HG03571 (cell line): ENCODE measurements at regions not wholly inside any gene's neighbourhood (a gene's known extent, or its start where the extent isn't known, plus 50 kb on each side); places are given as distances from the start of the nearest gene placed in this dataset.

Experiments used
- ATAC-seq: cut with Tn5 transposase; IDR thresholded peaks from one replicate; pipeline ENCODE4 v1.9.1; 2021; ENCODE audit not compliant: unreplicated experiment

GRCh38 chr15:39358441-39359041, 222.3 kb upstream of the THBS1 start:
- ATAC-seq, result no peak

GRCh38 chr15:39359771-39360170, 221.1 kb upstream of the THBS1 start:
- ATAC-seq, result no peak

- ATAC-seq, result no peak
Measured at GRCh38 chr15:39360452-39360851, 220.4 kb upstream of the THBS1 start.

DNA sequence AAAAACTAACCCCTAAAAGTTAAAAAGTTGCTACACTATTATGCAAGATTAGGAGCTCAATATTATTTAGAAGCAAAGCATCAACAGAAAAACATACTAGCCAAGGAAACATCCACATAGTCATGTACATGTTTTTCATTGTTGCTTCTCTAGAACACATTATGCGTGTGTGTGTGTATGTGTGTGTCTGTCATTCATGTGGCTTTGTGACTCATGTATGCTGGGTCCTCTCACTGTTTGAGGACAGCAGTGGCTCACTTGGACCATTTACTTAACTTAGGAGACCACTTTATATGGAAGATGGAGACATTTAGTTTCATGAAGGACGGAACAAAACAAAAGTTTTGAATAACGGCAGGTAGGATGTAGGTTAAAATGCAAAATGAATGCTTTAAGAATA, 219.4 kb upstream of the THBS1 start:
- ATAC-seq, result no peak

DNA sequence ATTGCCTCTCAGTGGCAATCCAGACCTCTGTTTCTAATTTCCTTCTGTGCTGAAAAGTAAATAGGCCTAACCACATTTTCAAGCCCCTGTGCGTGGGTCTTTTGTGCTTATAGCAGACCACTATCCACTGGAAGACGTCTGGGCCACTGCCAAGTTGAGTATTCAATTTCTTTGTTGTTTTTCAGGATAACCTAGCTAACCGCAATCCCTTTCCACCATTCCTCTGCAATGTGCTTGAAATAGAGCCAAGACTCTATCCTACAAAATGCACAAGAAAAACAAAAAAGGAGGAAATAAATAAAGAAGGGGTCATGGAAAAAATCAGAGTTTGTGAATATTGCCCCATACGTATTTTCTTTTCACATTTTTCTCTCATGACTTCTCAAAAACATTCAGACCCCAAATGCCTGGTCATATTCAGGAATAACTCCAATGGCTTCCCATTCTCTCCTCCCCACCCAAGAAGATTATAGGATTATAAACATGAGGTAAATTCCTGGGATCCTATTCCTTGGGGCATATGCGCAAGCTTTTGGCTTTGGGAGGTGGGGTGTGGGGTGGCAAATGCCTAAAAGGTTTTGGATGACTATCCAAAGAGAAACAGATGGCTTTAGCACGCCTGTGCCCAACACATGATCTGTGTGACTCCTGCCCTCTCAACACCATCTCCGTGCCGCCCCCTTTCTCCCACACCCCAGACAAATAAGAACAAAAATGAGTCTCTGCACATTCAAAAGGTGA, 217.9 kb upstream of the THBS1 start:
- ATAC-seq, result no peak

GRCh38 chr15:39363761-39364586, 216.9 kb upstream of the THBS1 start:
- ATAC-seq, result no peak

GRCh38 chr15:39364721-39365120, 216.2 kb upstream of the THBS1 start:
- no peak for ATAC-seq

DNA sequence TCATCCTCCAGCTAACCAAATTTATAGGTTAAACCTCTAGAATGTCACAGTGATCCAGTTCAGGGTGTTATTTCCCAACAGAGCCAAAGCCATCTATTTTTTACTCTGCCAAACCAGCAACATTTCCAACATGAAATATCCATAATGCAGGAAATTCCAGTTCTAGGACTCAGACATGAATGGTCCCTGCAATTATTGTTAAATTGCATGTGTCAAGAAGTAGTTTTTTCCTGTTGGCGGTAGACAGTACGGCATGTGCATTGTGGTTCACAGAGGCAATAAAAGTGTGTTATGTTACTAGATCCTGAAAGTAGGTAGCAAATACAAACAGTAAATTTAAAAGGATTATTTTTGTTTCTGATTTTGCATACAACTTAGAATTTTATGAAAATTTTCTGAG, 215.7 kb upstream of the THBS1 start:
- ATAC-seq, result no peak

DNA sequence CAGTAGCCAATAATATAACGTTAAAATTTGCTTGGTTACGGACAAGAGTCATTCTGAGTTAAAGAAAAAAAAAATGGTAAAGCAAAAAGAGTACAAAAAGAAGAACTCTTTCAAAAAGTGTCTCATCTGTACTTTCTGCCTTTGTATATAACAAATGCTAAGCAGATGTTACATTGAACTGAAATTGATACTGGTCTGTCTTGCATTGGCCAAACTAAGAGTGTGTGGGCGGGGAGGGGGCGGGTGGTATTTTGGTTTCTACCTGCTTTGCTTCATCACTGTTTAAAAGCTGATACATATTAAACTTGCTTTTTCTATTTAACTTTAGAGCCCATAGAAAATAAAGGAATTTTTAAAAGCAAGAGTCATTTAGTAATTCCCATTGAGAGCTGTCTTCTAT, 215.0 kb upstream of the THBS1 start:
- no peak for ATAC-seq

DNA sequence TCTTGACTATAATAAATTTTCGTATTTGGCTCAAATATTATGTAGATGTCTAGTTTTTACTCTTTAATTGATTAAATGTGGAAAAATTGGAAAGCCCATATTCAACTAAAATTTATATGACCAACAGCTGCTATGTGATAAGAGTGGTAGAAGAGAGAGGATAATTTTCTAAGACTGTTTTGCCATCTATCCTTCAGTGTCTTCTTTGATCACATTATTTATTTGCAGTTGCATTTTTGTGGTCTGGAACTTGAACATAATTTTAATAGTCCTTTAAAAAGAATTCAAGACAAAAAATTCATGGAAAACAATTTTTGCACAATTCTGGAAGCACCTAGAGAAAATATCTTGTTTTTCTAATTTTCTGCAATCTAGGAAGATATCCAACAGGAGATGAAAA, 213.3 kb upstream of the THBS1 start:
- ATAC-seq, result no peak

DNA sequence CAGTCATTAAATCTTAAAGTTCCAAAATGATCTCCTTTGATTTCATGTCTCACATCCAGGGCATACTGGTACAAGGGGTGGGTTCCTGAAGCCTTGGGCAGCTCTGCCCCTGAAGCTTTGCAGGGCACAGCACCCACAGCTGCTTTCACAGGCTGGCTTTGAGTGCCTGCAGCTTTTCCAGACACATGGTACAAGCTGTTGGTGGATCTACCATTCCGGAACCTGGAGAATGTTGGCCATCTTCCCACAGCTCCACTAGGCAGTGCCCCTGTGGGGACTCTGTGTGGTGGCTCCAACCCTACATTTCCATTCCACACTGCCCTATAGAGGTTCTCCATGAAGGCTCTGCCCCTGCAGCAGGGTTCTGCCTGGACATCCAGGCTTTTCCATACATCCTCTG, 211.1 kb upstream of the THBS1 start:
- ATAC-seq, result no peak

GRCh38 chr15:39376371-39376909, 204.4 kb upstream of the THBS1 start:
- no peak for ATAC-seq

DNA sequence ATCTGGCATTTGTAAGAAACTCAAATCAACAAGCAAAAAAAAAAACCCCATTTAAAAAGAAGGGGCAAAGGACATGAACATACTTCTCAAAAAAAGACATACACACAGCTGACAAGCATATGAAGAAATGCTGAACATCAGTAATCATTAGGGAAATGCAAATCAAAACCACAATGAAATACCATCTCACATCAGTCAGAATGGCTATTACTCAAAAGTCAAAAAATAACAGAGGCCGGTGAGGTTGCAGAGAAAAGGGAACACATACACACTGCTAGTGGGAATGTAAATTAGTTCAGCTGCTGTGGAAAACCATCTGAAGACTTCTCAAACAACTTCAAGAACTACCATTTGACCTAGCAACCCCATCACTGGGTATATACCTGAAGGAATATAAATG, 199.4 kb upstream of the THBS1 start:
- ATAC-seq, result no peak

DNA sequence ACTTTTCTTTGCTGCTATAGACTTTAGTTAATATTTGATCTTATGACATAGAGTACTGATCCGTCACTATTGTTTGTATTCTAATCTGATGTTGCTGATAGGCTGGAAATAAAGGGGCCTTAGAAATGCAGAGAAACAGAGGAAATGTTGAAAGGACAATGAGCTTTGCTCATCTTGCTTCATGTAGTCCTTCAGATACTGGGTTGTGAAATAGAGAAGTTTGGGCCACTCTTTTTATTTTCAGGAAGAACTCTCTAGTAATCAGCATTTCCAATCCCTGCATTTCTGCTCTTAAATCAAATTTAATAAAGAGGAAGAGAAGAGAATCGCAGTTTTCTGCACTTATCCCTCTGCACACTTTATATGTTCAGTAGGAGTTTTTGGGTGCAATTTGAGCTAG, 192.8 kb upstream of the THBS1 start:
- no peak for ATAC-seq

DNA sequence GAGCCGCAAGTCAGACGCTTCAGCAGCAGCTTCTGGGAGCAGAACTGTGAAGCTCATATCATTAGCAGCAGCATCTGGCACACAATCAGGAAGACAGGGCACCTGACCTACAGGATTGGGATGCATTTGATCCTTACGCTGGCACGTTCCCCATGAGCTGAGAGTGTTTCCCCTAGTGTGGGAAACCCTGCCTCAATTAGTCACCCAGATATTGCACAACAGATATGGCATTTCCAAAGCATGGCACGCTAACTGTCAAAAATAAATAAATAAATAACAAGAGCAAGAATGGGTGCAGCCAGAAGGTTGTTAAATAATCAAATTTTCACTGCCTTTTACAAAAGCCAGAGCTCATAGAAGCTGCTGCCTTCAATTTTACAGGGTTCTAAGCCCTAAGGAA, 189.6 kb upstream of the THBS1 start:
- ATAC-seq, result no peak

DNA sequence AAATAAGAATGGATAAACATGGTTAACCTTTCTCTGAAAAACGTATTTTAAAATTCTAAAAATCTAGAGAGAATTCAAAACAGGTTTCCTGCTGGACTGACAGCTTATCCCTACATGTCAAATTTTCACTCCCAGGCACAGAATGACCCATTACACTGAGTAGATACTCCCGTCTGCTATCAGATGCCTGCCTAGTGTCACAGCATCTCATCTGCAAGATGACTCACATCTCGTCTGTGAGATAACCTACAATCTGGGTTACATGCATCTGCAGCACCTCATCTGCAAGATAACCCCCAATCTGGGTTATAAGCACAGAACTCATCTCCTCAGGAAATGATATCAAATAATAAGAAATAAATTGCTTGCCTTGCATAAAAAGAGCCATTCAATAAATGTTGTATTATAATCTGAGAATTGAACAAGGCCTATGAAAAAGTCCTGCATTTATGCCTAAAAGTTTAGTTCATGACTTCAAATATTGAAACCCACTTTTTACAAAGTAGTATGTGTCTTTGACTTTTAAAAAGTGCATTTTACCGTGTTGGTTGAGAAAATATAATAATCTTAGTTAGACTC, 188.3 kb upstream of the THBS1 start:
- no peak for ATAC-seq

DNA sequence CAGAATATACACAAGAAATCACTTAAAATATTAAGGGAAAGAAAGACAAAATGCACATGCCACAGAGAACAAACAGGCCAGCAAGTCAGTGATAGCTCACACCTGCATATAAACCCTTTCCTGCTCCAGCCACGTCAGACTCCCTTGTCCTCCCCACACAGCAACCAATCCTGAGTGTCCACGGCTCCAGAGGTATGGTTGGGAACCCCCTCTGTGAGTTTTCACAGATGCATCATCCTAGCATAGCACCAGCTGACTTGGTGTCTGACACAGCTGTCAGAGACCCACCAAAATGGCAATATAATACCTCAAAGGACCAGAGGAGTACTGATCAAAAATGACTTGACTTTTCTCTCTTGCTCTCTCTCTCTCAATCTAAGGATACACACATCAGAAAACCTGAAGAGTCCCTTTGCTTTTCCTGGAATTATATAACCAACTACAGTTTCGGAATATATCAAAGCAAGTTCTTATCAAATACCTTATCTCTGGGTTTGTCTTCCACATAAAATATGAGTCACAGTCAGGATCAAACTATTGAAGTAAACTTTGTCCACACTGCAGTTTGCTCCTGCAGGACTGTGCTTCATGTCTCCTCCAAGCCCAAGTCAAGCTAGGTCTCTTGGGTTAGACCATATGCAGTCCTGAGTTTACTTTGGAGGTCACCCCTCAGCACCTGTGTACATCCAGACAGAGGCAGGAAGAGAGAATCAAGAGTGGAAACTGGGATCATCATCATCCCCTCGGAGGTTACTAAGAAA, 187.1 kb upstream of the THBS1 start:
- ATAC-seq, result no peak

DNA sequence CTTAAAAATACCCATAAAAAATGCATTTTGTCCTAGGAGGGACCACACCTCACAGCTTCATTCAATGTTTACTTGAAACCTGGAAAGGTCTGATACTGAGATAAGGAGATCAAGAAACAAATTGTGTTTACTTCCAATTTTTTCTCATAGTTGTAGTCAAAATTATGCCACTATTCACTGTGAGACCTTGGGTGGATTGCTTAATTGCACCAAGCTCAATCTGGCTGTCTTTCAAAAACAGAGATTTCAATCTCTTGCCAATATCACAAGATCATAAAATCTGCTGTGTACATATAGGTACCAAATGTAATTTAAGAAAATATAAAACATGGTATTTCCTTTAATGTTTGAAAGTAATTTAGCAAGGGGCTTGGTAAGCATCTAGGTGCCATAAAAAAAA, 186.4 kb upstream of the THBS1 start:
- ATAC-seq, result no peak

DNA sequence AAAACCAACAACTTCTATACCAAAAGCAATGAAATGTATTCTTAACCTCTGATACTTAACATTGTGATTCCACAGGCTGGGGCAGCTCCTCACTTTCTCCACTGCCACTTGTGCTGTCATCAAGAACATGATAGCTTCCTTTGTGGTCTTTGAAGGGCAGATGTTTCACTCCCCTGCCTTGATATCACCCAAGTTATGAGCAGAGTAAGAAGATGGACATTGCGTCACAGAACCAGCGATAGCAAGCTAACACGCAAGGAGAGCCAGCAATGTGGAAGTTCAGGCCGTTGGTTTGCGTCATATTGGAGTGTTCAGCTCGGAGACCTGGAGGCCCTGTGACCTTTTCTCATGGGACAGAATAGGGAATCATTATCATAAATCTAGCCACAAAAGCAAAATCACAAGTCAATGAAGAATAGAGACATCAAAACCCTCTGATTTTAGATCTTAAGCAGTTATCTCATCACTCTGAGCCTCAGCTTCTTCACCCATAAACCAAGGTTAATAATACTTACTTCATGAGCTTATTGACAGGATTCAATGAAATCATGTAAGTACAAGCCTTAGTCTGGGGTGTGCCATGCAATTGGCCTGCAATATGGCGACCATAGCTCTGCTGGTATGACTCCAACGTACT, 183.8 kb upstream of the THBS1 start:
- ATAC-seq, result no peak

- no peak for ATAC-seq
Measured at GRCh38 chr15:39397883-39398282, 183.0 kb upstream of the THBS1 start.
